ENCODE measurements at regions not wholly inside any gene's neighbourhood (a gene's known extent, or its start where the extent isn't known, plus 50 kb on each side); places are given as distances from the start of the nearest gene placed in this dataset.
A peak's percentile ranks its signal among the peaks of the same experiment; 100 is the strongest.

- H3K27ac ChIP-seq, result no peak overlapping the region
- no peaks in the 10 kb centered on the region for H3K36me3 ChIP-seq
- H3K4me1 ChIP-seq, result peaks cover 15% of the 10 kb centered on the region
- H3K4me3 ChIP-seq, result no peak overlapping the region
- no peaks in the 10 kb centered on the region for H3K9me3 ChIP-seq (replicated peaks)
- DNase-seq, result no peak
- H3K27me3 ChIP-seq, result no peaks in the 10 kb centered on the region
Measured at GRCh38 chr6:117206522-117206921, 58.8 kb upstream of the VGLL2 start.

- no peaks in the 10 kb centered on the region for H3K9me3 ChIP-seq (replicated peaks)
- H3K36me3 ChIP-seq, result no peaks in the 10 kb centered on the region
- no peaks in the 10 kb centered on the region for H3K27me3 ChIP-seq
- peak overlapping the region; percentile 16 for H3K4me3 ChIP-seq
- DNase-seq, result peak; percentile 87 to 88
- H3K27ac ChIP-seq, result no peak overlapping the region; the same call in 1 of the 2 replicates
- peaks cover 15% of the 10 kb centered on the region for H3K4me1 ChIP-seq
Measured at GRCh38 chr6:117206944-117207687, 58.2 kb upstream of the VGLL2 start.

DNA sequence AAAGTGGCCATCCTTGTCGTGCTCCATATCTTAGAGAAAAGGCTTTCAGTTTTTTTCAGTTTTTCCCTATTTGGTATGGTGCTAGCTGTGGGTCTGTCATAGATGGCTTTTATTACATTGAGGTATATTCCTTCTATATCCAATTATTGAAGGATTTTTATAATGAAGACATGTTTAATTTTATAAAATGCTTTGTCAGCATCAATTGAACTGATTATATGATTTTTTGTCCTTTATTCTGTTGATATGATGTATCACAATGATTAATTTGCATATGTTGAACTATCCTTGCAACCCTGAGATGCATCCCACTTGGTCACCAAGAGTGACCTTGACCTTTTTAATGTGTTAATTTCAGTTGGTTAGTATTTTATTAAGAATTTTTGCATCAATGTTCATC, 55.1 kb upstream of the VGLL2 start:
- no peak overlapping the region for H3K4me3 ChIP-seq
- DNase-seq, result no peak

GRCh38 chr6:117215353-117216090, 49.8 kb upstream of the VGLL2 start:
- H3K4me1 ChIP-seq, result no peaks in the 10 kb centered on the region
- no peak overlapping the region for H3K27ac ChIP-seq
- H3K36me3 ChIP-seq, result no peaks in the 10 kb centered on the region
- DNase-seq, result no peak
- H3K4me3 ChIP-seq, result no peak overlapping the region
- H3K27me3 ChIP-seq, result no peaks in the 10 kb centered on the region
- H3K9me3 ChIP-seq (replicated peaks), result no peaks in the 10 kb centered on the region

More for the DNA sequence above, 55.1 kb upstream of the VGLL2 start:
- H3K36me3 ChIP-seq, result no peaks in the 10 kb centered on the region
- H3K4me1 ChIP-seq, result peaks cover 15% of the 10 kb centered on the region
- no peak overlapping the region for H3K27ac ChIP-seq
- H3K27me3 ChIP-seq, result no peaks in the 10 kb centered on the region
- H3K9me3 ChIP-seq (replicated peaks), result no peaks in the 10 kb centered on the region
